Heart left ventricle (tissue), 16 donors: ENCODE measurements at regions not wholly inside any gene's neighbourhood (a gene's known extent, or its start where the extent isn't known, plus 50 kb on each side); places are given as distances from the start of the nearest gene placed in this dataset.

ENCODE experiments used
- ATAC-seq, 4 donors: fragments of 200-7000 bp; cut with Tn5 transposase; one replicate each; pipeline ENCODE4 v1.9.1; 2020 to 2022; ENCODE audit warnings: moderate library complexity in 4 of 4, mild to moderate bottlenecking in 3 of 4, moderate number of reproducible peaks in 1 of 4
- DNase-seq, 5 donors: peaks; one replicate each; pipeline ENCODE4 v3.0.0-alpha.2; 2020
- H3K27ac ChIP-seq, 12 donors: fragments of 200-600 bp; sonication (generic) in 4 of 12; one replicate each; pipeline versions ENCODE4 v1.5.0 to v1.8.0; 2016 to 2022; ENCODE audit warnings: mild to moderate bottlenecking in 2 of 12
- H3K27me3 ChIP-seq, 9 donors: fragments of 200-600 bp; sonication (generic) in 2 of 9; one replicate each; pipeline versions ENCODE4 v1.5.1 to v1.8.0; 2016 to 2022; ENCODE audit warnings: mild to moderate bottlenecking in 3 of 9
- H3K36me3 ChIP-seq, 9 donors: fragments of 200-600 bp; sonication (generic) in 2 of 9; one replicate each; pipeline versions ENCODE4 v1.5.0 to v1.8.0; 2018 to 2022; ENCODE audit warnings: mild to moderate bottlenecking in 2 of 9
- H3K4me1 ChIP-seq, 12 donors: fragments of 200-600 bp; sonication (generic) in 4 of 12; one replicate each; pipeline versions ENCODE4 v1.5.0 to v1.8.0; 2016 to 2022; ENCODE audit warnings: mild to moderate bottlenecking in 3 of 12
- H3K4me3 ChIP-seq, 12 donors: fragments of 200-600 bp; sonication (generic) in 4 of 12; one replicate each; pipeline versions ENCODE4 v1.5.0 to v1.8.0; 2017 to 2022; ENCODE audit warnings: mild to moderate bottlenecking in 9 of 12, moderate library complexity in 4 of 12
- H3K9me3 ChIP-seq, 12 donors: fragments of 200-600 bp; sonication (generic) in 4 of 12; one replicate each; pipeline versions ENCODE4 v1.5.0 to v1.8.0; 2016 to 2022; ENCODE audit warnings: mild to moderate bottlenecking in 1 of 12
- POLR2A ChIP-seq, 2 donors: fragments of 450-650 bp; IDR thresholded peaks; one replicate each; pipeline ENCODE4 v1.6.1; 2017; ENCODE audit warnings: antibody characterized with exemption in 2 of 2, mild to moderate bottlenecking in 2 of 2, moderate library complexity in 2 of 2
- WGBS, 4 donors: extraction: QIAGEN DNeasy Blood & Tissue Kit in 2 of 4; methylation state at CpG; one replicate each; pipeline versions ENCODE4 v1.1.5 to v1.1.7; 2013 to 2018; 5-methylcytosine and 5-hydroxymethylcytosine counted together
- intact Hi-C, 10 donors: fragments of 100-400 bp; cut with DNase I; formaldehyde crosslinking; loops; one replicate each; pipeline versions ENCODE4 v1.11.1 to v1.14.2; 2022
- TF ChIP-seq, protein P1 (sequence below), 12 donors: fragments of 200-600 bp; sonication (generic) in 4 of 12; IDR thresholded peaks; one replicate each; pipeline versions ENCODE4 v1.5.0 to v1.8.0; 2018 to 2022; ENCODE audit warnings: antibody characterized with exemption in 12 of 12, mild to moderate bottlenecking in 5 of 12
- donor health status: ischemic (EF 13 %, LVEDD 7.1; RV severe dilation, severe dysfunction).
- donor health status: healthy with polysubstance abuse.
- donor health status: DM: no; HTN: yes; CAD: no.
- donor health status: DM: no; HTN: no; CAD: no.
- donor health status: ischemic (EF 25% LVEDD 6.9; RV normal size, moderate dysfunction).
- donor health status: ischemic (EF 25% LVEDD 5.7; RV mildly dilated, moderate dysfunction).
- donor health status: healthy.
- donor health status: DM: yes; HTN: yes; CAD: no.
- donor health status: ischemic (EF 35%, LVEDD 5.7; RV mildly dilated, moderate dysfunction).
- donor health status: nonischemic (EF 11% LVEDD 7.7; RV severe dilation, severe dysfunction).
- donor health status: DM: yes; HTN: yes; CAD: no.
- donor health status: PGD.
- donor health status: ischemic (EF 29% LVEDD 5.4; RV normal size, mild dysfunction).
- donor health status: nonischemic (EF 23%, LVEDD 6.1; RV moderate dilation, normal function).

DNA sequence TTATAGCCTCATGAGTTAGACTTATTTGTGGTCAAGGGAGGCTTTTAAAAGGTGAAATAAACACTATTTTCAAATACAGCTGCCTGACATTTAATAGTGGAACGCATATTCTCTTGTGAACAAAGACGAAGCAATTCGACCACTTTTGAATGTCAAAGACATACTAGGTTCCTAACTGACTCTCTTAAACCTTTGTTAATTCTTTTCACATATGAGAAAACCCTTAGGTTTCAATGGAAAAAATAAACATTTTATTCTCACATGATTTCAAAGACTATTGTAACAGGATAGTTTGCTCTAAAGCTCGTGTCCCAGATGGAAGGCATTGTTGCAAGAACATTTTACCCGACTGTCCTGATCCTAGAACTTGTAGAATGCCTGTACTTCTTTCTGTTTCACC lies 74.8 kb upstream of the BOC start:
- TF ChIP-seq POLR2A (IDR thresholded peaks at IDR 0.05), result no peak
- Histone ChIP-seq H3K9me3 (peaks cover 0 to 6% (median 0%) of the 10 kb centered on the region in 12 donors), H3K4me1 (no peaks in the 10 kb centered on the region), H3K4me3 (no peak overlapping the region), H3K27me3 (no peaks in the 10 kb centered on the region), H3K36me3 (no peaks in the 10 kb centered on the region), H3K27ac (no peak overlapping the region)
- WGBS, 4 donors, result 94 to 97% (median 95%) methylated on average over 5 of the region's 5 CpGs
- ATAC-seq (no peak), DNase-seq (no peak)
- intact Hi-C loops, result loop anchor here in 8 of 10 donors (1.0 to 10.0 kb wide), 6 partner anchors 82 to 152 kb away; no protein-coding TSS in a partner anchor

DNA sequence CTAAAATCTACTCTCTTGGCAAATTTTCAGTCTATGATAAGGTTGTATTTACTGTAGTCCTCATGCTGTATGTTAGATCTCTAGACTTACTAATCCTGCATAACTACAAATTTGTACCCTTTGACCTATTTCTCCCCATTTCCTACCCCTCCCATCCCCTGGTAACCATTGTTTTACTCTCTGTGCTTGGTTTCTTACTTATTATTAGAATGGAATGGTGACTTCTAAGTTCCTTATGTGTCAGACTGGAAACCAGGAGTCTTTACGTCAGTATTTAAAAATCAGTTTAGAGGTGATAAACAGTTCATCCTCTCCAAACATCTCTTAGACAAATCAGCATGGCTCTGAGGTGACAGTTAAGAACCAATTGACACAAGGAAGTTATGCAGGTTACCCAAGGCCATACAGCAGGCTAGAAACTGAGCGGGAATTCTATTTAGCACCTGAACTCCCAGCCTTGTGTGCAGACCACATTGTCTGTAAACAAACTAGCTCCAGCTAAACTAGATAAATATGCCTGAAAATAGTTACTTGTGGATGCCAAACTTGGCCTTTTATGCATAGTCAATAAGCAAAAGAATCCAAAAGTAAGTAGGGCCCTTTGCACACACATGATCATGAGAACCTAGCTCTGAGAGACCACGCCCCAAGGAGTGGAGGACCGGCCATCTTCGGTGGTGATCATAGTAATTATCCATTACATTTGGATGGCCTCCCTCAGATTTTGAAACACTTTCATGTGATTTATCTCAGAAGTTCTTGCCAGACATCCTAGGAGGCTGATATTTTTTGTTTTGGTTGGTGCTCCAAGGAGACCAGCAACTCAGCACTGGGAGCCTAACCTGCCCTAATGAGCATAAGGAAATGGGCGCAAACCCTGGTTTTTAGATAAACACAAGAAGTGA lies 72.3 kb upstream of the BOC start:
- Histone ChIP-seq H3K36me3 (no peaks in the 10 kb centered on the region), H3K4me3 (no peak overlapping the region), H3K4me1 (no peaks in the 10 kb centered on the region), H3K27me3 (no peaks in the 10 kb centered on the region), H3K27ac (no peak overlapping the region), H3K9me3 (peaks cover 0 to 6% (median 0%) of the 10 kb centered on the region in 12 donors)
- no peak for ATAC-seq
- no peak for DNase-seq
- 71 to 92% (median 80%) methylated on average over 6 of the region's 6 CpGs for WGBS, 4 donors
- no peak for TF ChIP-seq POLR2A (IDR thresholded peaks at IDR 0.05)
- TF ChIP-seq, protein P1, sequence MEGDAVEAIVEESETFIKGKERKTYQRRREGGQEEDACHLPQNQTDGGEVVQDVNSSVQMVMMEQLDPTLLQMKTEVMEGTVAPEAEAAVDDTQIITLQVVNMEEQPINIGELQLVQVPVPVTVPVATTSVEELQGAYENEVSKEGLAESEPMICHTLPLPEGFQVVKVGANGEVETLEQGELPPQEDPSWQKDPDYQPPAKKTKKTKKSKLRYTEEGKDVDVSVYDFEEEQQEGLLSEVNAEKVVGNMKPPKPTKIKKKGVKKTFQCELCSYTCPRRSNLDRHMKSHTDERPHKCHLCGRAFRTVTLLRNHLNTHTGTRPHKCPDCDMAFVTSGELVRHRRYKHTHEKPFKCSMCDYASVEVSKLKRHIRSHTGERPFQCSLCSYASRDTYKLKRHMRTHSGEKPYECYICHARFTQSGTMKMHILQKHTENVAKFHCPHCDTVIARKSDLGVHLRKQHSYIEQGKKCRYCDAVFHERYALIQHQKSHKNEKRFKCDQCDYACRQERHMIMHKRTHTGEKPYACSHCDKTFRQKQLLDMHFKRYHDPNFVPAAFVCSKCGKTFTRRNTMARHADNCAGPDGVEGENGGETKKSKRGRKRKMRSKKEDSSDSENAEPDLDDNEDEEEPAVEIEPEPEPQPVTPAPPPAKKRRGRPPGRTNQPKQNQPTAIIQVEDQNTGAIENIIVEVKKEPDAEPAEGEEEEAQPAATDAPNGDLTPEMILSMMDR (IDR thresholded peaks at IDR 0.05), result no peak
- intact Hi-C loops, result loop anchor here in 4 of 10 donors (5.0 to 10.0 kb wide), 2 partner anchors 84 to 148 kb away; no protein-coding TSS in a partner anchor

GRCh38 chr3:113140876-113141275 lies 70.5 kb upstream of the BOC start:
- Histone ChIP-seq H3K27ac (no peak overlapping the region), H3K9me3 (peaks cover 0 to 6% (median 0%) of the 10 kb centered on the region in 12 donors), H3K27me3 (no peaks in the 10 kb centered on the region), H3K4me3 (no peak overlapping the region), H3K4me1 (peaks cover 0 to 4% (median 0%) of the 10 kb centered on the region in 12 donors), H3K36me3 (no peaks in the 10 kb centered on the region)
- WGBS, 4 donors, result 84 to 100% (median 92%) methylated on average over 2 of the region's 2 CpGs
- TF ChIP-seq, protein P1 (IDR thresholded peaks at IDR 0.05), result no peak
- no peak for TF ChIP-seq POLR2A (IDR thresholded peaks at IDR 0.05)
- ATAC-seq, result no peak
- intact Hi-C loops, result no loop called here
- DNase-seq, result no peak

DNA sequence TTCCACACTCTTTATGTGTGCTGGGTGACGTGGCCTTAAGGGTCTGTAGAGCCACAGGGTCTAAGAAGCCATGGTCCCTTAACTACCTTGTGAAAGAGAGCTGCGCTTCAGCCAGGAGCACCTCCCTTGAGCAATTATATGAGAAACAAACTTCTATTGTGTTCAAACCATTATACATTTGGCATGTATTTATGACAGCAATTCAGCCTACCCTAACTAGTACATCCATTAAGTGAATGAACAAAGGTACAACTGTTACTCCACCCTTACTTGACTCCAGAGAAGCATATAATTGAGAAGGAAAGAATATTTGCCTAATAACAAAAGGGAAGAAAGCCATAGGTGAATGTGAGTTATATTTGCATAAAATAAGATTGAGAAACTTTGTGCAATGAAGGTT lies 69.8 kb upstream of the BOC start:
- Histone ChIP-seq H3K27ac (no peak overlapping the region), H3K4me3 (no peak overlapping the region)
- WGBS, 4 donors, result 92 to 98% (median 94%) methylated on average over 2 of the region's 2 CpGs

More for the DNA sequence above, 69.8 kb upstream of the BOC start:
- H3K36me3 ChIP-seq, result no peaks in the 10 kb centered on the region
- DNase-seq (no peak), ATAC-seq (no peak)
- intact Hi-C loops, result no loop called here
- peaks cover 0 to 9% (median 0%) of the 10 kb centered on the region in 12 donors for H3K4me1 ChIP-seq
- TF ChIP-seq, protein P1 (IDR thresholded peaks at IDR 0.05), result no peak
- TF ChIP-seq POLR2A (IDR thresholded peaks at IDR 0.05), result no peak
- no peaks in the 10 kb centered on the region for H3K27me3 ChIP-seq
- peaks cover 0 to 6% (median 0%) of the 10 kb centered on the region in 12 donors for H3K9me3 ChIP-seq
